ENCODE measurements at regions not wholly inside any gene's neighbourhood (a gene's known extent, or its start where the extent isn't known, plus 50 kb on each side); places are given as distances from the start of the nearest gene placed in this dataset.

DNA sequence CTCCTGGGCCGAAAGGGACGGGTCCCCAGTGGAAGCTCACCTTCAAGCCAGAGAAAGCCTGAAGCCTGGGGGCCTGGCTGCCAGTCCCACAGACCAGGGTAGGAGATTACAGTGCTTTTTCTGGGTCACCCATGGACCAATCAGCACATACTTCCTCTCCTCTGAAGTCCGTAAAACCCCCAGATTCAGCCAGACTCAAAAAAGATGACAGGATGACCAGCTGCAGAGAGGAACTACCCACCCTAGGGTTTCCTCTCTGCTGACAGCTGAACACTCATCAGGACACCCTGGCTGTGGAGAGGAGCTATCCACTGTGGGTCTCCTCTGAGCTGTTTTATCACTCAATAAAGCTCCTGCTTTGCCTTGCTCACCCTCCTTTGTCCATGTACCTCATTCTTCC, 78.0 kb downstream of the SAMD9 start (continued):
- TF ChIP-seq KLF9 (tag by site-specific recombination; IDR thresholded peaks at IDR 0.05; ENCODE audit: low read depth) (no peak), RBAK (tag by site-specific recombination; IDR thresholded peaks at IDR 0.05) (no peak), BCL11A (tag by site-specific recombination; IDR thresholded peaks at IDR 0.05; ENCODE audit: low read depth) (no peak)

DNA sequence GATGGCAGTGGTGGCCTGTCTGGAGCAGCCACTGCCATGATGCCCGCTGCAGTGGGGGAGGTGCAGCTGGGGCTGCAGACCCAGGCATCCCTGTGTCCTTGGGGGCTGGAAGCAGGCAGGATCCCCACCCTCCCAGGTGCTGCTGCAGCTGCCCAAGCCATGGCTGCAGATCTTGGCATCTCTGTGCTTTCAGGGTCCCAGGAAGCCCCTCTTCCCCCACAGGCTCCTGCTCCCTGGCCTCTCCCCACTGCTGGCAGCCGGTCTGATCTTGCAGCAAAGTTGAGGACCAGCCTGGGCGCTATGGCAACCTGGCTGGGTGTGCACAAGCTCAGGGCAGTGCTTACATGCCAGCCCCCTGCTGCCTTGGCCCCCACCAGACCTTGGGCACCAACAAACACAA, 78.5 kb downstream of the SAMD9 start:
- POLR2A ChIA-PET, result no interaction called here

More for the DNA sequence above, 78.5 kb downstream of the SAMD9 start:
- Histone ChIP-seq H3K4me3 (ENCODE audit: low read depth, low read length) (no peak overlapping the region), H3K4me1 (ENCODE audit: control insufficient read depth, insufficient read depth, low read length) (no peaks in the 10 kb centered on the region), H3K27ac (ENCODE audit: extremely low read depth, low read depth, low read length) (no peak overlapping the region), H3K36me3 (ENCODE audit: control insufficient read depth in 2 of 2, insufficient read depth in 1 of 2, low read length in 2 of 2) (no peaks in the 10 kb centered on the region), H3K9me3 (ENCODE audit: control insufficient read depth, insufficient read depth, low read depth, low read length) (no peaks in the 10 kb centered on the region)
- CTCF ChIA-PET, result interaction anchor here (1.2 kb wide), 1 partner anchor 418 kb away, joined by 3 read pairs; no protein-coding TSS in a partner anchor
- no peak for TF ChIP-seq ZNF837 (tag by site-specific recombination; IDR thresholded peaks at IDR 0.05)
- TF ChIP-seq ZNF416 (tag by site-specific recombination; IDR thresholded peaks at IDR 0.05), result no peak
- no peak for TF ChIP-seq KLF16 (tag by site-specific recombination; IDR thresholded peaks at IDR 0.05)
- TF ChIP-seq, protein P1, sequence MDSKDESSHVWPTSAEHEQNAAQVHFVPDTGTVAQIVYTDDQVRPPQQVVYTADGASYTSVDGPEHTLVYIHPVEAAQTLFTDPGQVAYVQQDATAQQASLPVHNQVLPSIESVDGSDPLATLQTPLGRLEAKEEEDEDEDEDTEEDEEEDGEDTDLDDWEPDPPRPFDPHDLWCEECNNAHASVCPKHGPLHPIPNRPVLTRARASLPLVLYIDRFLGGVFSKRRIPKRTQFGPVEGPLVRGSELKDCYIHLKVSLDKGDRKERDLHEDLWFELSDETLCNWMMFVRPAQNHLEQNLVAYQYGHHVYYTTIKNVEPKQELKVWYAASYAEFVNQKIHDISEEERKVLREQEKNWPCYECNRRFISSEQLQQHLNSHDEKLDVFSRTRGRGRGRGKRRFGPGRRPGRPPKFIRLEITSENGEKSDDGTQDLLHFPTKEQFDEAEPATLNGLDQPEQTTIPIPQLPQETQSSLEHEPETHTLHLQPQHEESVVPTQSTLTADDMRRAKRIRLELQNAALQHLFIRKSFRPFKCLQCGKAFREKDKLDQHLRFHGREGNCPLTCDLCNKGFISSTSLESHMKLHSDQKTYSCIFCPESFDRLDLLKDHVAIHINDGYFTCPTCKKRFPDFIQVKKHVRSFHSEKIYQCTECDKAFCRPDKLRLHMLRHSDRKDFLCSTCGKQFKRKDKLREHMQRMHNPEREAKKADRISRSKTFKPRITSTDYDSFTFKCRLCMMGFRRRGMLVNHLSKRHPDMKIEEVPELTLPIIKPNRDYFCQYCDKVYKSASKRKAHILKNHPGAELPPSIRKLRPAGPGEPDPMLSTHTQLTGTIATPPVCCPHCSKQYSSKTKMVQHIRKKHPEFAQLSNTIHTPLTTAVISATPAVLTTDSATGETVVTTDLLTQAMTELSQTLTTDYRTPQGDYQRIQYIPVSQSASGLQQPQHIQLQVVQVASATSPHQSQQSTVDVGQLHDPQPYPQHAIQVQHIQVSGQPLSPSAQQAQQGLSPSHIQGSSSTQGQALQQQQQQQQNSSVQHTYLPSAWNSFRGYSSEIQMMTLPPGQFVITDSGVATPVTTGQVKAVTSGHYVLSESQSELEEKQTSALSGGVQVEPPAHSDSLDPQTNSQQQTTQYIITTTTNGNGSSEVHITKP (tag by site-specific recombination; IDR thresholded peaks at IDR 0.05), result no peak
- TF ChIP-seq ZNF391 (tag by site-specific recombination; IDR thresholded peaks at IDR 0.05; ENCODE audit: borderline replicate concordance, low read depth), result no peak
- TF ChIP-seq, protein P2, sequence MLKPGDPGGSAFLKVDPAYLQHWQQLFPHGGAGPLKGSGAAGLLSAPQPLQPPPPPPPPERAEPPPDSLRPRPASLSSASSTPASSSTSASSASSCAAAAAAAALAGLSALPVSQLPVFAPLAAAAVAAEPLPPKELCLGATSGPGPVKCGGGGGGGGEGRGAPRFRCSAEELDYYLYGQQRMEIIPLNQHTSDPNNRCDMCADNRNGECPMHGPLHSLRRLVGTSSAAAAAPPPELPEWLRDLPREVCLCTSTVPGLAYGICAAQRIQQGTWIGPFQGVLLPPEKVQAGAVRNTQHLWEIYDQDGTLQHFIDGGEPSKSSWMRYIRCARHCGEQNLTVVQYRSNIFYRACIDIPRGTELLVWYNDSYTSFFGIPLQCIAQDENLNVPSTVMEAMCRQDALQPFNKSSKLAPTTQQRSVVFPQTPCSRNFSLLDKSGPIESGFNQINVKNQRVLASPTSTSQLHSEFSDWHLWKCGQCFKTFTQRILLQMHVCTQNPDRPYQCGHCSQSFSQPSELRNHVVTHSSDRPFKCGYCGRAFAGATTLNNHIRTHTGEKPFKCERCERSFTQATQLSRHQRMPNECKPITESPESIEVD (tag by site-specific recombination; IDR thresholded peaks at IDR 0.05), result no peak
- TF ChIP-seq ZFP69B (tag by site-specific recombination; IDR thresholded peaks at IDR 0.05), result no peak
- no peak for TF ChIP-seq ZNF518A (tag by site-specific recombination; conservative IDR thresholded peaks at IDR 0.05; ENCODE audit: low read depth)
- TF ChIP-seq, protein P3, sequence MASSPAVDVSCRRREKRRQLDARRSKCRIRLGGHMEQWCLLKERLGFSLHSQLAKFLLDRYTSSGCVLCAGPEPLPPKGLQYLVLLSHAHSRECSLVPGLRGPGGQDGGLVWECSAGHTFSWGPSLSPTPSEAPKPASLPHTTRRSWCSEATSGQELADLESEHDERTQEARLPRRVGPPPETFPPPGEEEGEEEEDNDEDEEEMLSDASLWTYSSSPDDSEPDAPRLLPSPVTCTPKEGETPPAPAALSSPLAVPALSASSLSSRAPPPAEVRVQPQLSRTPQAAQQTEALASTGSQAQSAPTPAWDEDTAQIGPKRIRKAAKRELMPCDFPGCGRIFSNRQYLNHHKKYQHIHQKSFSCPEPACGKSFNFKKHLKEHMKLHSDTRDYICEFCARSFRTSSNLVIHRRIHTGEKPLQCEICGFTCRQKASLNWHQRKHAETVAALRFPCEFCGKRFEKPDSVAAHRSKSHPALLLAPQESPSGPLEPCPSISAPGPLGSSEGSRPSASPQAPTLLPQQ (tag by site-specific recombination; IDR thresholded peaks at IDR 0.05), result no peak
- TF ChIP-seq ZNF37A (tag by site-specific recombination; IDR thresholded peaks at IDR 0.05), result no peak
- TF ChIP-seq ZNF529 (tag by site-specific recombination; IDR thresholded peaks at IDR 0.05; ENCODE audit: insufficient replicate concordance), result no peak
- no peak for TF ChIP-seq HOXA7 (CRISPR knock-in tag; IDR thresholded peaks at IDR 0.05; ENCODE audit: borderline replicate concordance)
- no peak for TF ChIP-seq ZNF561 (tag by site-specific recombination; IDR thresholded peaks at IDR 0.05; ENCODE audit: borderline replicate concordance)
- TF ChIP-seq MZF1 (tag by site-specific recombination; IDR thresholded peaks at IDR 0.05; ENCODE audit: borderline replicate concordance), result no peak
- no peak for TF ChIP-seq ZBTB8A (tag by site-specific recombination; IDR thresholded peaks at IDR 0.05)
- TF ChIP-seq ZNF311 (tag by site-specific recombination; IDR thresholded peaks at IDR 0.05; ENCODE audit: borderline replicate concordance), result no peak
- TF ChIP-seq ZNF670 (tag by site-specific recombination; IDR thresholded peaks at IDR 0.05; ENCODE audit: low read depth), result no peak
- no peak for TF ChIP-seq ZNF174 (tag by site-specific recombination; IDR thresholded peaks at IDR 0.05)
- no peak for TF ChIP-seq ZNF202 (tag by site-specific recombination; IDR thresholded peaks at IDR 0.05; ENCODE audit: borderline replicate concordance)
- no peak for TF ChIP-seq ZNF221 (tag by site-specific recombination; IDR thresholded peaks at IDR 0.05; ENCODE audit: borderline replicate concordance)
